ENCODE measurements at regions not wholly inside any gene's neighbourhood (a gene's known extent, or its start where the extent isn't known, plus 50 kb on each side); places are given as distances from the start of the nearest gene placed in this dataset.

DNA sequence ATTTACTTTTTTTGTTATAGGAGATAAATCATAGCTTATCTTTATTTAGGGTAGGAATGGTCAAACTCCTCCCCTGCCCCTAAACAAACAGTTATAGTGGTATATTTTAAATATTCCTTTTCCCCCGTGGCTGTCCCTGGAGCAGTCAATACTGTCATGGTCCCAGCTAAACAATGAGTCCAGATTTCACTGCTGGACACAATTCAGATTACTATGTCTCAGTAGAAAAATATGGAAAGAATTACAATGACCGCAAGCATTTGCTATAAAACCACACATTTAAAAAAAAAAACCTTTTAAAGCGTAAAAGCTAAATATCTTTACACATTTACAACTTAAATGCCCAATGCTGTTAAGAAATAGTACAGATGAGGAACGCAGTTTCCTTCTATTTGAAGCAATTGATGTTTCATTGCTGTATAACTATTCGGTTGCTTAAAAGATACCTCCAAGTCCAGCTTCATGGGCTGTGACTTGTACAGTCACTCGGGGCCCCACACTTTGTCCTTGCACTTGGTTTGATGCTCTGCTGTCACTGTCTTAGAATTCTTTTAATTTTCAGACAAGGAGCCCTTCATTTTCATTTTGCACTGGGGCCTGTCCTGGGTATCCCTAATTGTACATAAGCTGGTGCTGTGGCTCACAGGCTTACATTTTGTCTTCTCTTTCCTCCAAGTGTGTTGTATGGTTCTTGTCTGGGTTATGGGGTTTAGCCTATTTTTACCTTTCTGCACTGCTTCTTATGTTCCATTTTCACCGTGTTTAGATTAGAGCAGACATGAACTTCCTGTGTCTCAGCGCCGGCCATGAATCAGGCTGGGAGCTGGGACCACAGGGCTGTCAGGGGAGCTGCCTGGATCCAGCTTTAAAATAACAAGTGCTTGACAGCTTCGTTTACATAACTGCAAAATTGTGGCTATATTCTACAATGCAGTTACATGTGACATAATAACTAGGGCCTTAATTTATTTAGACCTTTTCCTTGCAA lies 530.2 kb upstream of the FZD8 start:
- TF ChIP-seq, protein P1, sequence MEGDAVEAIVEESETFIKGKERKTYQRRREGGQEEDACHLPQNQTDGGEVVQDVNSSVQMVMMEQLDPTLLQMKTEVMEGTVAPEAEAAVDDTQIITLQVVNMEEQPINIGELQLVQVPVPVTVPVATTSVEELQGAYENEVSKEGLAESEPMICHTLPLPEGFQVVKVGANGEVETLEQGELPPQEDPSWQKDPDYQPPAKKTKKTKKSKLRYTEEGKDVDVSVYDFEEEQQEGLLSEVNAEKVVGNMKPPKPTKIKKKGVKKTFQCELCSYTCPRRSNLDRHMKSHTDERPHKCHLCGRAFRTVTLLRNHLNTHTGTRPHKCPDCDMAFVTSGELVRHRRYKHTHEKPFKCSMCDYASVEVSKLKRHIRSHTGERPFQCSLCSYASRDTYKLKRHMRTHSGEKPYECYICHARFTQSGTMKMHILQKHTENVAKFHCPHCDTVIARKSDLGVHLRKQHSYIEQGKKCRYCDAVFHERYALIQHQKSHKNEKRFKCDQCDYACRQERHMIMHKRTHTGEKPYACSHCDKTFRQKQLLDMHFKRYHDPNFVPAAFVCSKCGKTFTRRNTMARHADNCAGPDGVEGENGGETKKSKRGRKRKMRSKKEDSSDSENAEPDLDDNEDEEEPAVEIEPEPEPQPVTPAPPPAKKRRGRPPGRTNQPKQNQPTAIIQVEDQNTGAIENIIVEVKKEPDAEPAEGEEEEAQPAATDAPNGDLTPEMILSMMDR (IDR thresholded peaks at IDR 0.05) = no peak
- Histone ChIP-seq H3K36me3 (no peaks in the 10 kb centered on the region), H3K27ac (peak overlapping the region in 1 of 2 donors; percentile 2), H3K9me3 (no peaks in the 10 kb centered on the region), H3K4me1 (peaks cover 0 to 23% of the 10 kb centered on the region in 2 donors), H3K27me3 (no peaks in the 10 kb centered on the region), H3K4me3 (no peak overlapping the region)
- DNase-seq (ENCODE audit: low spot score) = no peak

DNA sequence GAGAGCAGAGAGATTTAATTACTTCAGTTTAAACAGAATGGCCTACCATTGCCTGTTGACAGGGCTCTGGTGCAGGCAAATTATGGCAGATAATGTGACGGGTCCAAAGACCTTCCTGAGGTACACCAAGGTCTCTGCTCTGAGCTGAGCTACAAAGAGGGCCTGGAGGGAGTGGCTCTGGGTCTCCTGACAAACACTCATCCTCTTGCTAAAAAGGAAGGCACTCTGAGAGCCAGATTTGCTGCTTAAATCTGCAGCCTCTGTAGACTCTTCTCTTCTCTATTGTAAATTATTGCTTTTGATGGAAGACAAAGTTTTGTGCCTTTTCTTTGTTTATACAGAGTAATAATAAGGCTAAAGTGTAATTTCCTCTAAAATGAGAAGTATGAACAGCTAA lies 529.5 kb upstream of the FZD8 start:
- no peaks in the 10 kb centered on the region for H3K27me3 ChIP-seq
- no peak overlapping the region for H3K4me3 ChIP-seq
- no peaks in the 10 kb centered on the region for H3K9me3 ChIP-seq
- peaks cover 0 to 23% of the 10 kb centered on the region in 2 donors for H3K4me1 ChIP-seq
- no peak for DNase-seq (ENCODE audit: low spot score)
- H3K27ac ChIP-seq = no peak overlapping the region
- TF ChIP-seq, protein P1 (IDR thresholded peaks at IDR 0.05) = no peak
- H3K36me3 ChIP-seq = no peaks in the 10 kb centered on the region

DNA sequence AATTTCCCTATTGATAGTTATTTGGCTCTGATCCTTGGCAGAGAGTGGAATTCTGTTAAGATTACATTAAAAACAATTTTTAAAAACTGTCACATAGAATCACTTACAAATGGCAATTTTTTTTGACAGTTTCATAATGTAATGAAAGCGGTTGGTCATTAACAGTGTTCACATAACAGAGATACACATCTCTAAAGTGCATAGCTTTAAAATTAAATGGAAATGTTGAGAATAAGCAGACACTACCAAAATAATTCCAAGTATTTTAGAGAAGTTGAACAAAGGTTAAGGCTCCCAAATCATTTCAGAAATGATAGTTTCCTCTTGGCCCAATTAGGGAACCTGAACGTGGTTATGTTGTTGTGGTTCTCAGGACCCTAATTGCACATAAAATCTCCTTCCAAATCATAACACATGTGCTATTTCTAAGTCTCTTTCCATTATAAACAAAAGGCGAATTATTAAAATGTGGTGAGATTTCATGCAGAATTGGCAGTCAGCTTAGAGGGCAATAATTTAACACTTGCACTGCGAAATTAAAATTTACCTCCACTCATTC lies 528.9 kb upstream of the FZD8 start:
- Histone ChIP-seq H3K4me1 (peaks cover 0 to 23% of the 10 kb centered on the region in 2 donors), H3K27ac (no peak overlapping the region), H3K9me3 (no peaks in the 10 kb centered on the region), H3K36me3 (no peaks in the 10 kb centered on the region), H3K27me3 (no peaks in the 10 kb centered on the region), H3K4me3 (no peak overlapping the region)
- no peak for DNase-seq (ENCODE audit: low spot score)
- TF ChIP-seq, protein P1 (IDR thresholded peaks at IDR 0.05) = no peak

DNA sequence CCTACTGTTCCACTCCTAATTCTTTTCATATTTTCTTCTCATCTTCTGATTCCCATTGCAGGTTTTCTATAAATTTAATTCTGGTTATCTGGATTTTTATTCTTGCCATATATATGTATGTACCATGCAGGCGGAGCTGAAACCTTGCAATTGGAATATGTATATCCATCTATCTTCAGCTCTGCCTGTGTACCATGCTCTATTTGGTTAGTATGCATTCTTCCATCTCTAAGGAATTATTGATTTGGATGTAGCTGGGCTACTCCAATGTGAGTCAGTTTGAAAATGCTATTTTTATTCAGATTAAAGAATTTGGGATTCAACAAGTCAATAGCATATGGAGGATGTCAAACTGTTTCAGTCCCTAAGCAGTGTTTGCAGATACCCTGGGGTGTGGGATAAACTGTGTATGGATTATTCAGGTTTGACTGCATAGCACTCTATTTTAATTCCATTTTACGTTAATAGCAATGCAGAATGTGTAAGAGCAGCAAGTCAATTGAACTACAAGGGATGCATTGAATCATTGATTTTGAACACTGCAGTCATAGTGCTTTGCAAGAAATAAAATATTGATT lies 528.1 kb upstream of the FZD8 start:
- H3K27me3 ChIP-seq = no peaks in the 10 kb centered on the region
- TF ChIP-seq, protein P1 (IDR thresholded peaks at IDR 0.05) = no peak
- no peaks in the 10 kb centered on the region for H3K9me3 ChIP-seq

DNA sequence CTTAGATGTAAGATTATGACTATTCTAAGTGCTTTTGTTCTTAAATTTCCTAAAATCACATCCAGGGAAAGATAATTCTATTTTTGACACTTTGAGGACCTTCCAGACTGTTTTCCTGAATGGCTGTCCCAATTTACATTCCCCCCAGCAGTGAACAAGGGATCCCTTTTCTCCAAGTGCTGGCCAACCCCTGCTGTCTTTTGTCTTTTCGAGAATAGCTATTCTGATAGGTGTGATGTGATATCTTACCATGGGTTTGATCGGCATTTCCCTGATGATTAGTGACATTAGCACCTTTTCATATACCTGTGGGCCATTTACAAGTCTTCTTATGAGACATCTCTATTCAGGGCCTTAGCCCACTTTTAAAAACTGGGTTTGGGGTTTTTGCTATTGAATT lies 526.7 kb upstream of the FZD8 start:
- Histone ChIP-seq H3K36me3 (no peaks in the 10 kb centered on the region), H3K9me3 (no peaks in the 10 kb centered on the region), H3K27ac (no peak overlapping the region), H3K4me3 (no peak overlapping the region), H3K27me3 (no peaks in the 10 kb centered on the region), H3K4me1 (peaks cover 0 to 23% of the 10 kb centered on the region in 2 donors)
- TF ChIP-seq, protein P1 (IDR thresholded peaks at IDR 0.05) = no peak
- DNase-seq (ENCODE audit: low spot score) = no peak

More for the DNA sequence above, 528.1 kb upstream of the FZD8 start:
- no peaks in the 10 kb centered on the region for H3K36me3 ChIP-seq
- DNase-seq (ENCODE audit: low spot score) = no peak
- H3K4me3 ChIP-seq = no peak overlapping the region
- peaks cover 0 to 23% of the 10 kb centered on the region in 2 donors for H3K4me1 ChIP-seq
- H3K27ac ChIP-seq = no peak overlapping the region

Data from right atrium auricular region (tissue), 2 donors.